Activated T-cell treated with anti-CD3 and anti-CD28 coated beads, Interleukin-2, amount 50 U/mL, for 4 hours (primary cell): ENCODE measurements at regions not wholly inside any gene's neighbourhood (a gene's known extent, or its start where the extent isn't known, plus 50 kb on each side); places are given as distances from the start of the nearest gene placed in this dataset.

Source experiments
- ATAC-seq, 2 donors: fragments of 200-7000 bp; cut with Tn5 transposase; one replicate each; pipeline ENCODE4 v1.10.0; 2021
- DNase-seq: peaks from one replicate; pipeline ENCODE4 v3.0.0-alpha.2; 2020
- H3K27me3 Mint-ChIP-seq: one replicate; pipeline ENCODE4 v1.8.0; 2021; ENCODE audit warnings: low read depth, mixed read lengths
- H3K36me3 Mint-ChIP-seq: one replicate; pipeline ENCODE4 v1.8.0; 2022; ENCODE audit warnings: mixed read lengths; ENCODE audit not compliant: insufficient read depth
- H3K4me1 Mint-ChIP-seq: one replicate; pipeline ENCODE4 v1.8.0; 2021; ENCODE audit warnings: low read depth, mixed read lengths
- H3K4me3 Mint-ChIP-seq: one replicate; pipeline ENCODE4 v1.8.0; 2021; ENCODE audit warnings: mild to moderate bottlenecking, moderate library complexity, mixed read lengths
- H3K9me3 Mint-ChIP-seq: one replicate; pipeline ENCODE4 v1.8.0; 2021; ENCODE audit warnings: mixed read lengths

DNA sequence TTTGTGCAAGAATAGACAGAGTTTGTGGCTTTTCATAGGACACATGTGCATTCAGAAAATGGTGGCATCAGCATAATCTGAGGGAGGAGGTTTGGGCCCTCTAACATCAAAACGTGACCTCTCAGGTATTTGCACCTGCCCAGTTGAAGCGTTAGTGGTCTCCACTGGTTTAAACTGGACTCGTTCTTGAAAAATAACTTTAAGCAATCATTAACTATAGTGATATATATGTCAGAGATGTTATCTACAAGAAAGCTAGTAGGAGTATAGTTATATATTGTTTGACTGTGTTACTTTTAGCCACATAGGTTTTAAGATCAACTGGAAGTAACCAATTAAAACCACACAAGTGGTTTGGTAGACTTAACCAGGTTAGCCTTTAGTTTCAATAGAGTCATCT is 607.4 kb downstream of the MAFB start:
- DNase-seq: no peak
- Mint-ChIP-seq H3K4me1 (no peaks in the 10 kb centered on the region), H3K27me3 (no peaks in the 10 kb centered on the region), H3K4me3 (no peak overlapping the region), H3K36me3 (no peaks in the 10 kb centered on the region), H3K9me3 (no peaks in the 10 kb centered on the region)
- no peak for ATAC-seq

DNA sequence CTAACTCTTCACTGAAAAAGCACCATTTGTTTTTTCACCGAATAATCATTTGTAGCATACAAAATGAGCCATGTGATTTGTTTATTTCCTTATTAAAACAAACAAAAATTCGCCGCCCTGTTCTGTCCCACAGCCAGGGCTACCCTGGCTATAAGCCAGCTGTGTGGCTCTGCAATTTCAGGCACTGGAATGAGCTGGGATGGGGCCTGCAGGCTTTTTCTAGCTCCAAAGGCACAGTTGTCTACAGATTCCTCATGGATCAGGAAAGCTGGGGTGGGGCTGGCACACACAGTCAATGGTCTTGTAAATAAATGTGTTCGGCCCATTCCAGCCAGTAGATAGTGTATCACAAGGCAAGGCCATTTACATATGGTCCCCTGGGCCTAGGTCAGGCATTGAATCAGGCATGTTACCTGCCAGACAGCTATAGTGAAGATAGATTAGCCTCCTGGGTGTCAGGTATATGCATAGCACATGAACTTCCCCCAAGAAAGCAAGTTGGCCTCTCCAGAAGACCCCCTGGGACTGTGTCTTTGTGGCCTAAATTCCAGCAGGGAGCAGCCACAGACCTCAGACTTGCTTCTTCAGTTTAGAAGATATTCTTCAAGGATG is 608.9 kb downstream of the MAFB start:
- H3K4me1 Mint-ChIP-seq: no peaks in the 10 kb centered on the region
- no peaks in the 10 kb centered on the region for H3K36me3 Mint-ChIP-seq
- H3K9me3 Mint-ChIP-seq: no peaks in the 10 kb centered on the region
- H3K27me3 Mint-ChIP-seq: no peaks in the 10 kb centered on the region
- no peak for DNase-seq
- H3K4me3 Mint-ChIP-seq: no peak overlapping the region
- no peak for ATAC-seq

DNA sequence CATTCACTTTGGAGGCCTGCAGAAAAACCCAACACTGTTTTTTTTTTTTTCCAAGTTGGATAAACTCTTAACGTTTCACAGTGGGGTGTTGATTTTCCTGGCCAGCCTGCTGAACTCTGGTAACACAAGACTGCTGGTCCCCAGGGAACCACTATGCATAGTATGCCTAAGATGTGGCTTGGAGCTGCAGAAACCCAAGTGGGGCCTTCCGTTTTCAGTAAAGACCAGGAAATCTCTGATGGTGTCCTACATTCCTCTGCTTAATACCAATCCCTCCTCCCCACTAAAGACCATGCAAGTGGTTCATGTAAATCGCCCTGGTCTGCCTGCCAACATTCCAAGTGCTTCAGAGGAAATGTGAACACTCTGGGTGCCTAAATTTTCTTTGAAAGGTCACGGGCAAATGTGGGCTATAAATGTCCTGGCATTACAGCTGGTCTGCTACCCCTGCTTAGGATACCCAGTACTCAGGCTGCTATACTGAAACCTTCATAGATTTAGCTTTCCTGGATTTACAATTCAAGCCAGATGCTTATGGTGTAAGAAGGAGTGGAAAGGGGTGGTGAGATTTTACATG is 615.4 kb downstream of the MAFB start:
- no peaks in the 10 kb centered on the region for H3K27me3 Mint-ChIP-seq
- DNase-seq: no peak

GRCh38 chr20:40072907-40073306 is 616.1 kb downstream of the MAFB start:
- H3K36me3 Mint-ChIP-seq: no peaks in the 10 kb centered on the region
- no peak for DNase-seq
- ATAC-seq: no peak
- no peak overlapping the region for H3K4me3 Mint-ChIP-seq
- H3K27me3 Mint-ChIP-seq: no peaks in the 10 kb centered on the region
- no peaks in the 10 kb centered on the region for H3K4me1 Mint-ChIP-seq
- peaks cover 18% of the 10 kb centered on the region for H3K9me3 Mint-ChIP-seq

More for the DNA sequence above, 615.4 kb downstream of the MAFB start:
- Mint-ChIP-seq H3K36me3 (no peaks in the 10 kb centered on the region), H3K4me3 (no peak overlapping the region), H3K4me1 (no peaks in the 10 kb centered on the region), H3K9me3 (peaks cover 10% of the 10 kb centered on the region)
- ATAC-seq: no peak

- DNase-seq: no peak
- no peak for ATAC-seq
- H3K36me3 Mint-ChIP-seq: no peaks in the 10 kb centered on the region
- H3K27me3 Mint-ChIP-seq: peaks cover 5% of the 10 kb centered on the region
- H3K4me1 Mint-ChIP-seq: no peaks in the 10 kb centered on the region
- peaks cover 8% of the 10 kb centered on the region for H3K9me3 Mint-ChIP-seq
- H3K4me3 Mint-ChIP-seq: no peak overlapping the region
These were observed 632.9 kb downstream of the MAFB start for GRCh38 chr20:40056171-40056570.

DNA sequence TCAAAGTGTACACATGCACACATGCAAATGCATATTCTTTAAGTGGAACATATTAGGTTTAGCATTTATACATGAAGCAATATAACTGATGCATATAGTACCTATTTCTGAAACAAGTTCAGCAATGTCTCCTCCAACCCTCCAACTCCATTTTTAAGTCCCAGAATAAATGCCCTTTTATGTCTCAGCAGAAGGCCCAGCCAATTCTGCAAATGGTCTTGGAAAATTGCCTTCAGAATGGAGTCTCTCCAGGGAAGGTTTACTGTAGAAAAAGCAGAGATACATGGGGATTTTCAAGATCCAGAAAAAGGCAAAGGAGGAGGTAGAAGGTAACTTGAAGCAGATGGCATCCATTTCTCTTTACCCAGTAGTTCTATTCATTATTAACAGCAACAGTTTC is 633.3 kb downstream of the MAFB start:
- Mint-ChIP-seq H3K4me3 (no peak overlapping the region), H3K36me3 (no peaks in the 10 kb centered on the region), H3K4me1 (no peaks in the 10 kb centered on the region), H3K9me3 (peaks cover 8% of the 10 kb centered on the region), H3K27me3 (peaks cover 5% of the 10 kb centered on the region)
- DNase-seq (no peak), ATAC-seq (no peak)

GRCh38 chr20:40054311-40054710 is 634.7 kb downstream of the MAFB start:
- no peak for DNase-seq
- Mint-ChIP-seq H3K4me1 (no peaks in the 10 kb centered on the region), H3K36me3 (no peaks in the 10 kb centered on the region), H3K9me3 (no peaks in the 10 kb centered on the region), H3K4me3 (no peak overlapping the region), H3K27me3 (peaks cover 5% of the 10 kb centered on the region)
- no peak for ATAC-seq

DNA sequence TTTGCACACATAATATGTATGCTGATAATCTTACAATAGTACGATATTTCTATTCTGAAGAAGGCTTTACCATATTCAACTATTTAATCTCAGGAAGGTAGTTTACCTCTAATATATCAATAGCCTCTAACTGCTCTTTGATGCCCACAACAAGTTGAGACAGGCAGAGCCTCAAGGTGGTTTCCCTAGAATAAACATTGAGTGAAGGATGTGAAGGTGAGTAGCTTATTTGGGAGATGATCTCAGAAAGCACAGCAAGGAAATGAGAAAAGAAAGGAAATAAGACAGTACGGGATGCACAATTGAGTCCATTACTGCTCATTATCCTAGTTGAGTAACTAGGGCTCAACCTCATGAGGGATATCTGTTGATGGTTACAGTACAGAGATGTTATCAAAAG is 638.4 kb downstream of the MAFB start:
- DNase-seq (no peak), ATAC-seq (no peak)
- Mint-ChIP-seq H3K36me3 (no peaks in the 10 kb centered on the region), H3K27me3 (peaks cover 3% of the 10 kb centered on the region), H3K4me3 (no peak overlapping the region), H3K4me1 (no peaks in the 10 kb centered on the region), H3K9me3 (no peaks in the 10 kb centered on the region)

GRCh38 chr20:40049854-40050253 is 639.2 kb downstream of the MAFB start:
- no peak for ATAC-seq
- Mint-ChIP-seq H3K4me1 (no peaks in the 10 kb centered on the region), H3K27me3 (peaks cover 3% of the 10 kb centered on the region), H3K4me3 (no peak overlapping the region), H3K9me3 (no peaks in the 10 kb centered on the region), H3K36me3 (no peaks in the 10 kb centered on the region)
- no peak for DNase-seq

- Mint-ChIP-seq H3K27me3 (no peaks in the 10 kb centered on the region), H3K36me3 (no peaks in the 10 kb centered on the region), H3K4me3 (no peak overlapping the region), H3K9me3 (no peaks in the 10 kb centered on the region), H3K4me1 (no peaks in the 10 kb centered on the region)
- ATAC-seq (no peak), DNase-seq (no peak)
These were observed 642.3 kb downstream of the MAFB start for GRCh38 chr20:40046703-40047102.

DNA sequence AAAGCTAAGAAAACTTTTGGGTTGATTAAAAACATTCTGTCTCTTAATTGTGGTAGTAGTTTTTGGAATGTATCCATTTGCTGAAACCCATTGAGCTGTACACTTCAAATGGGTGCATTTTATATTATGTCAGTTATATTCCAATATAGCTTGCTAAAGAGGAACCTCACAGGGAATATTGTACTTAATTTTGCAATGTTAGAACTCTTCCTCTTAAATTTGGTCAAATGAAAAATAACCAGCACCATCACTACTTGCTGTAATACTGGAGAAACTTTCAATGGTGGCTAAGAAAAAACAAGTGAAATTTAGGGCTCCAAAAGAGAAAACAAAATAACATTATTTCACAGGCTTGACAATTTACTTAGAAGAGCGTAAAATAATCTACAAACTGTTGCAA is 651.5 kb downstream of the MAFB start:
- peaks cover 5% of the 10 kb centered on the region for H3K27me3 Mint-ChIP-seq
- H3K36me3 Mint-ChIP-seq: no peaks in the 10 kb centered on the region
- peaks cover 3% of the 10 kb centered on the region for H3K9me3 Mint-ChIP-seq
- ATAC-seq: no peak
- no peak overlapping the region for H3K4me3 Mint-ChIP-seq
- no peak for DNase-seq
- H3K4me1 Mint-ChIP-seq: no peaks in the 10 kb centered on the region

DNA sequence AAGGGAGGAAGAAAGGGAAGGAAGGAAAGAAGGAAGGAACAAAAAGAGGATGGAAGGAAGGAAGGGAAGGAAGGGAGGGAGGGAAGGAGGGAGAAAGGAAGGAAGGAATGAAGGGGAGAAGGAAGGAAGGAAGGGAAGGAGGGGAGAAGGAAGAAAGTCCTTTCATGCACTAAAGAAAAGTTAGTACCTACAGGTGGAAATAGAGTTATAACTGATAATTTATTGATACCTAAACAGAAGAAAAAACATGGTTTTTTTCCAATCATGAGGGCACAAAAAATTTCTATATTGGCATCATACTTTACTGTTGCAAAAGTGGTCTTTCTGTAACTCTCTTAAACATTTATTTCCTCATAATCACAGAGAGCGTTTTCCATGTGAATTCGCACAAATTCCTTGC is 659.4 kb downstream of the MAFB start:
- no peak for ATAC-seq
- H3K27me3 Mint-ChIP-seq: peaks cover 7% of the 10 kb centered on the region
- H3K36me3 Mint-ChIP-seq: no peaks in the 10 kb centered on the region
- H3K9me3 Mint-ChIP-seq: peaks cover 6% of the 10 kb centered on the region
- H3K4me1 Mint-ChIP-seq: no peaks in the 10 kb centered on the region
- H3K4me3 Mint-ChIP-seq: no peak overlapping the region
- no peak for DNase-seq

DNA sequence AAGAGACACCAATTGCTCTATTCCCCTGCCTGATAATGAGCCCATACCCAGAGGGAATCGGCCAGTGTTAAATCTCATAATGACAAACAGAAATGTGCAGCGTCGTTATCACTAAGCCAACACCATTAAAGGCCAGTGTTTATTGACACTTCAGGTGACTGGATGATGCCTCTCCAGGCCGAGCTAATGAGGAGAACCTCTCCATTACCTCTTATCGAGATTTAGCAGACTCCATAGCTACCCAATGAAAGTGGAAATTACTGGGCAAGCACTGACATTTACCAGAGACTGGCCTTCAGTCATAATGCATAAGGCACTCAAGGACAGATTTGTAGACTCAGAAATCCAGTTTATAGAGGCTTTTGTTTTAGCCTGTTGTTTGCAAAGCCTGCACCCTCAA is 669.5 kb downstream of the MAFB start:
- H3K4me3 Mint-ChIP-seq: no peak overlapping the region
- no peaks in the 10 kb centered on the region for H3K9me3 Mint-ChIP-seq
- no peaks in the 10 kb centered on the region for H3K4me1 Mint-ChIP-seq
- DNase-seq (no peak), ATAC-seq (no peak)
- H3K36me3 Mint-ChIP-seq: no peaks in the 10 kb centered on the region
- no peaks in the 10 kb centered on the region for H3K27me3 Mint-ChIP-seq

DNA sequence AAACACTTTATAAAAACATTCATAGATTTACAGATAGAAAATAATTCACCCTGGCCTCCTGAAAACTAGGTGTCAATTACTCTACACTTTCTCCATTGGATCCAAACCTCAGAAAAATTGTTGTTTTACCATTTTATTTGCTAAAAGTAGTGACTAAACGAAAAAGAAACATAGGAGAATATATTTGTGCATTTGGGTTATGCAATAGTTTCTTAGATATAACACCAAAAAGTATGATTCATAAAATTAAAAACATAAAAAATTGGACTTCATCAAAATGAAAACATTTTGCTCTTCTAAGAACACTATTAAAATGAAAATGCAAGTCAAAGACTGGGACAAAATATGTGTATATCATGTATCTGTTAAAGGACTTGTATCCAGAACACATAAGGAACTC is 671.3 kb downstream of the MAFB start:
- Mint-ChIP-seq H3K27me3 (no peaks in the 10 kb centered on the region), H3K9me3 (no peaks in the 10 kb centered on the region), H3K4me1 (no peaks in the 10 kb centered on the region), H3K4me3 (no peak overlapping the region), H3K36me3 (no peaks in the 10 kb centered on the region)
- ATAC-seq: no peak
- DNase-seq: no peak

GRCh38 chr20:40016890-40017289 is 672.1 kb downstream of the MAFB start:
- Mint-ChIP-seq H3K36me3 (no peaks in the 10 kb centered on the region), H3K9me3 (no peaks in the 10 kb centered on the region)

More at GRCh38 chr20:40016890-40017289, 672.1 kb downstream of the MAFB start:
- ATAC-seq (no peak), DNase-seq (no peak)
- no peaks in the 10 kb centered on the region for H3K4me1 Mint-ChIP-seq
- H3K4me3 Mint-ChIP-seq: no peak overlapping the region
- no peaks in the 10 kb centered on the region for H3K27me3 Mint-ChIP-seq
